Panc1 (cell line): ENCODE measurements at regions not wholly inside any gene's neighbourhood (a gene's known extent, or its start where the extent isn't known, plus 50 kb on each side); places are given as distances from the start of the nearest gene placed in this dataset.

Experiments used
- POLR2AphosphoS5 ChIP-seq: IDR thresholded peaks from 2 replicates; pipeline ENCODE4 v1.6.1; 2012; ENCODE audit warnings: mild to moderate bottlenecking, low read depth, low read length, moderate library complexity
- SIN3A ChIP-seq: IDR thresholded peaks from 2 replicates; pipeline ENCODE4 v1.6.1; 2012; ENCODE audit warnings: low read depth, mild to moderate bottlenecking, low read length, moderate library complexity, borderline replicate concordance; ENCODE audit not compliant: insufficient read depth
- TF ChIP-seq, protein P1 (sequence below): fragments of 450-650 bp; IDR thresholded peaks from 2 replicates; pipeline ENCODE4 v1.5.1; 2017; ENCODE audit warnings: mild to moderate bottlenecking

DNA sequence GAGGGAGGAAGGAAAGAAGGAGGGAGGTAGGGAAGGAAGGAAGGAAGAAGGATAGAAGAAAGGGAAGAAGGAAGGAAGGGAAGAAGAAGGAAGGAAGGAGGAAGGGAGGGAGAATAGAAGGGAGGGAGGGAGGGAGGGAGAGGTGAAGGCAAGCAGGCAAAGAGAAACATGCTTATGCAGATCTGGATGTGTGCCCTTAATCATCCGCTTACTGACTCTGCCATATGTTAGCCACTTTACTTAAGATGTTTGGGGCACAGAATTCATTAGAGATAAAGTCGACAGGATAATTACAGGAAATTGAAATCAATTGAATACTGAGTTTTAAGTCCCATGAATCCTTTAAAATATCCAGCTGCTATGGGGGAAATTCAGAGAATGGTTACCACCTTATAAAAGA, 334.2 kb downstream of the GRB14 start:
- no peak for TF ChIP-seq SIN3A
- TF ChIP-seq, protein P1, sequence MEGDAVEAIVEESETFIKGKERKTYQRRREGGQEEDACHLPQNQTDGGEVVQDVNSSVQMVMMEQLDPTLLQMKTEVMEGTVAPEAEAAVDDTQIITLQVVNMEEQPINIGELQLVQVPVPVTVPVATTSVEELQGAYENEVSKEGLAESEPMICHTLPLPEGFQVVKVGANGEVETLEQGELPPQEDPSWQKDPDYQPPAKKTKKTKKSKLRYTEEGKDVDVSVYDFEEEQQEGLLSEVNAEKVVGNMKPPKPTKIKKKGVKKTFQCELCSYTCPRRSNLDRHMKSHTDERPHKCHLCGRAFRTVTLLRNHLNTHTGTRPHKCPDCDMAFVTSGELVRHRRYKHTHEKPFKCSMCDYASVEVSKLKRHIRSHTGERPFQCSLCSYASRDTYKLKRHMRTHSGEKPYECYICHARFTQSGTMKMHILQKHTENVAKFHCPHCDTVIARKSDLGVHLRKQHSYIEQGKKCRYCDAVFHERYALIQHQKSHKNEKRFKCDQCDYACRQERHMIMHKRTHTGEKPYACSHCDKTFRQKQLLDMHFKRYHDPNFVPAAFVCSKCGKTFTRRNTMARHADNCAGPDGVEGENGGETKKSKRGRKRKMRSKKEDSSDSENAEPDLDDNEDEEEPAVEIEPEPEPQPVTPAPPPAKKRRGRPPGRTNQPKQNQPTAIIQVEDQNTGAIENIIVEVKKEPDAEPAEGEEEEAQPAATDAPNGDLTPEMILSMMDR = no peak
- TF ChIP-seq POLR2AphosphoS5 = no peak
